ENCODE measurements at regions not wholly inside any gene's neighbourhood (a gene's known extent, or its start where the extent isn't known, plus 50 kb on each side); places are given as distances from the start of the nearest gene placed in this dataset.
"Not testable (repeated sequence)": the region's sequence is repeated elsewhere in the genome, so short reads cannot be mapped to it uniquely, and the experiment has no call there.

DNA sequence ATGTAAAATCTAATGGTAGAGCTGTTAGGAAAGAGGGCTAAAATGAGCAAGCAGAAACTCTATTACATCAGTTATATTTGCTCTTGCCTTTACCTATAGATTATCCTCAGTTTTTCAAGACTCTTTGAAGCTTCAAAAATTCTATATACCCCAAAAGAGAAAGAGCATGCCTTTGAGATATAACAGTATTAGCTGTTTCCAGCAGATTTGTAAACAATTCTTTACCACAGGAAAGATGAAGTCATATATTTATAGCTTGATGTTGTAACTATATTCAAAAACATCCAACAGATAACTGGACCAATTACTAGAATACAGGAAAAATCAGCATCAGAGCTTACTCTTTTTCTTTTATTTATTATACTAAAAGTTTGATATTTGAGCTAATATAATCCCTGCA is 416.2 kb upstream of the TPK1 start:
- DNase-seq, result no peak

DNA sequence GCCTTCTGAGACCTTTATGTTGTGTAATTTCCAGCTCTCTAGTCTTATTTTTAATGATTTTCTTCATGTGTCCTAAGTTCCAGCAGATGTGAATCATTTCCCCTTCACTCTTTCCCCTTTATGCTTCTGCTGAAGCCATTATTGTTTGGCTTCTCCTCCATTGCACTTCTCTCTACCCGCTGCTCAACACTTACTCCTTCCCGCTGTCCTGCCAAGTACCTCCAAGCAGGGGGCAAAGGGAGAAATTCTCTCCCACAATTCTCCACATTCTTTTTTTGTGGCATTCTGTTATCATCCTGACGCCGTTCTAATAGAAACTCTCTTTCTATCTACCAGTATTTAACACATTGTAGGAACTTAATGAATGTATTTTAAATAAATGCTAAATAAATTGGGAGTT is 388.9 kb upstream of the TPK1 start:
- no peak for DNase-seq

DNA sequence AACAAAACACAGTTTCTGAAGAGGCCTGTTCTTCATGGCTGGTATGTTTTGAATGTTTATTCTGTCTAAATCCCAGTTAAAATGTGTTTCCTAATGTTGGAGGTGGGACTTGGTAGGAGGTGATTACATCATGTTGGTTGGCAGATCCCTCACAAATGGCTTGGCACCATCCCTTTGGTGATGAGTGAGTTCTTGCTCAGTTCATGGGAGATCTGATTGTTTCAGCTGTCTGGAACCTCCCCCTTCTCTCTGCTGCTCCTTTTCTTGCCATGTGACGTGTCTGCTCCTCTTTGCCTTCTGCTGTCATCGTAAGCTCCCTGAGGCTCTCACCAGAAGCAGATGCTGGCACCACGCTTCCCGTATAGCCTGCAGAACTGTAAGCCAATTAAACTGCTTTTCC is 383.6 kb upstream of the TPK1 start:
- DNase-seq, result no peak

DNA sequence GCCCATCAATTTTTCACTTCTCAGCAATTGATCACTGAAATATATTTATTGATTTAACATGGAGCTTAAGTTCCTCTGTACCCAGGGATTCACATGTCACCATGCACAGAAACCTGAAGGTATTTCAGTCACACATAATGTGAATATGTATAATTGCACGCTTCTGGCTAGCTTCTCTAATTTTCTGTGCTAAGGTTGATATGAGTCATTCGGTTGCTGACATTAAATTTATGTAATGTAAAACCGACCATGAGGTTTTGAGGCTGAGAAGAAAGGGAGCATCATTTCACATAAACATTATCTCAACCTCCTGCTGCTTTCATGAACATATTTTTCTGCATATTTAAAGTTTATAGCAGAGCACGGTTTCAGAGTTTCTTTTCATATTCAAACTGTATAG is 381.0 kb upstream of the TPK1 start:
- DNase-seq, result no peak

DNA sequence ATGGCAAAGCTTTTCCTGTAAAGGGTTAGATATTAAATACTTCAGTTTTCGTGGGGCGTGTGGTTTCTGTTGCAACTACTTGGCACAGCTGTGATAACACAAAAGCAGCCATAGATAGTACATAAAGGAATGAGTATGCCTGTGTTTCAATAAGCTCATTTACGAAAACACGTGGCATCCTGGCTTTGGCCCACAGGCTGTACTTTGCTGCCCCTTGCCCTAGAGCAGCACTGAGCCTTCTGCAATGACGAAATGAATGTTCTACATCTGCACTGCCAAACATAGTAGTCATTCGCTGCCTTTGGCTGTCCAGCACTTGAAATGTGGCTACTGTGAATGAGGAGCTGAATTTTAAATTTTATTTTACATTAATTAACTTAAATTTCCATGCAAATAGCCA is 376.2 kb upstream of the TPK1 start:
- DNase-seq, result no peak

DNA sequence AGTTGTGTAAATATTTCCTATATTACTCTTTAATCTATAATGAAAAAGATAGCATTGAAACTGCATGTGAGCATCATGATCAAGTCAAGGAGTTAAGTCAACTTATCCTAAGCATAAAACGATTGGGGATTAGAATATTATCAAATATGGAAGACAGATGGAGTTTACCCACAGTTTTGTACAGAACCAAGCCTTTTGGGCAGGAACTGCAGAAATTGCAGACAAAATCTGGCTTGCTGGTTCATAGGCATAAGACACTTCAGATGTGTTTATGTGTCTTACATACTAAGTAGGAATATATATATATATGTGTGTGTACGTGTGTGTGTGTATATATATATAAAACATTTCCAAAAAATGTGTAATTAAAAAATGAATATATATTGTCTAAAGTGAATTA is 375.4 kb upstream of the TPK1 start:
- no peak for DNase-seq

DNA sequence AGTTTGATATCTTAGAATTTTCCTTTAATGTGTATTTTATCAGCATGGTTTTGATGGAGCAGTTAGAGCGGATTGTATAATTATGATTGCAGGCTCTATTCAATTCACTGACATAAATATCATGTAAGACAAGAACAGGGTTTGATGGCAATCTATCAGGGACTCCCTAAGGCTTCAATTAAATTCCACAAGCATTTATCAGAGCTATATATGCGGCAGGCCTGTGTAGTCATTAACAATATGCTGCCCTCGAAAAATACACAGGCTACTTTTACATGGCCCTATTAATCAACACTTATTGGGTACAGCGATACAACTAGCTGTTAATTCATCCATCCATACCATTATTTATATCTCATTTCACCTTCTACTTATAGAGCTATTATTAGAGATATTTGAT is 358.1 kb upstream of the TPK1 start:
- DNase-seq, result no peak

DNA sequence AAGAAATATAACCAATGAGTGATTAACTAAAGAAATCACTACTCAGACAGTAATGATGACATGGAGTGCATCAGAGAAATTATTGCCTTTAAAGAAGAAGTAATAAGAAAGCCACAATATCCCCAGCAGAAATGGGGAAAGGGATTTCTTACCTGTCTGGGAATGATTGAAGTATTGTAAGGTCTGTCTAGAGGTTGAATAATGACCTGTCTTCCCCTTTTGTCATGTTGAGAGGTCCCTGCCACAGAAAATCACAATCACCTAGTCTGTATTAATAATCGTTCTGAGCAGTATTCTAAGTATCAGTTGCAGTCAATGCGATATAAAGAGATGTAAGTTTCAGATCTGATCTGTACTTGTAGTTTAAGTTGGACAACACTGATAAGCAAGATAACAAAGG is 349.1 kb upstream of the TPK1 start:
- DNase-seq, result no peak

GRCh38 chr7:145183069-145183468 is 347.2 kb upstream of the TPK1 start:
- no peak for DNase-seq

DNA sequence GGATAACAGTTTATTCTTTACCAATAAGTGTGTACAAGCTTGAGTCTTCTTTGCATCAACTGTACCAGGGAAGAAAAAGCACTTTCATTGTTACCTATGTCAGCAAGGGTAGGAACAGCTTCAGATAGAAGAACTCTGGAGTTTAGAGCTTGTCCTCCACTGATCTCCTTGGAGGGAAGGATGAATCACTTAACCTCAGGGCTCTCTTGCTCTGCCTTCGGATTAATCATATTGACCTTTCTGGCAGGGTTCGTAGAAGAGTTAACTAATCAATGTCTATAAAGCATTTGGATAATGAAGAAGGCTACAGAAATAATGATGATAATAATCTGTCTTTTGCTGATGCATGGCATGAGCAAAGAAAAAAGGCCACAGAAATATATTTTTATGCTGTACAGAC is 339.5 kb upstream of the TPK1 start:
- DNase-seq, result no peak

DNA sequence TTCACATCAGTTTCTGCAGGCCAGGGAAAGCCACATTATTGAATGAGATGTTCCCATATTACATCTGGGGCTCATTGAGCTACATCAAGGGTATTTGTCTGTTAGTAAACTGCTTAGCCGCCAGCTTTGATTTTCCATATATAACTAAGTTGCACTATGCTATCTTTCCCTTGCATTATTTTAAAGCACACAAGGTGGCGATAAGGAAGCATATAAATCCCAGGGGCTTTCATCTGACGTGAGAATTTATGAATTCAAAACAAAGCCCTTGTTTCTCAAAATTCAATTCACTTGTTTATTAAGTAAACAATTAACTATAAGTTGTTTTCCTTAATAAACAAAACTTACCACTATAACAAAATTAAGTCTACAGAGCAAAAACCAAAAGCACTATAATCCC is 334.1 kb upstream of the TPK1 start:
- DNase-seq, result no peak

GRCh38 chr7:145168879-145169278 is 333.0 kb upstream of the TPK1 start:
- DNase-seq, result no peak

- DNase-seq, result no peak
These were observed 332.6 kb upstream of the TPK1 start for GRCh38 chr7:145168427-145168826.

- DNase-seq, result no peak
These were observed 321.0 kb upstream of the TPK1 start for GRCh38 chr7:145156834-145157233.

GRCh38 chr7:145152589-145152988 is 316.7 kb upstream of the TPK1 start:
- DNase-seq, result no peak

- no peak for DNase-seq
These were observed 315.8 kb upstream of the TPK1 start for GRCh38 chr7:145151676-145152075.

GRCh38 chr7:145147865-145148264 is 312.0 kb upstream of the TPK1 start:
- DNase-seq, result no peak

- no peak for DNase-seq
These were observed 307.8 kb upstream of the TPK1 start for GRCh38 chr7:145143685-145144084.

- no peak for DNase-seq
These were observed 298.5 kb upstream of the TPK1 start for GRCh38 chr7:145134377-145134776.

DNA sequence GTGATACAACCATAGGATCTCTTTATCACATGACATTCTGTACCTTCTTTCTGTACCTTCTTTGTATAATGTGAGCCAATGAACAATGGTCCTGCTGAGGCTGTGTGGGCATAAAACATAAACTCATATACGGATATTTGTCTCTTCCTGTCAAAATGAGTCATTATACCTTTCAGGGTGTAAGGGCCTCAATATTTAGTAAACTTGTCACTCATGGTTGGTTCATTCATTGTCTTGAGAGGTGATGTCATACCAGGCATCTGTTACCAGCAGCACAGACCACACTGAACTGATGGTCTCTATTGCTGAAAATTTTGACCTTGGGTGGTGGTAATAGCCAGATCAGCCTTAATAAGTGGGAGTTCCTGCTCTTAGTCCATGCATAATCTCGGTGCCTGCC is 287.6 kb upstream of the TPK1 start:
- no peak for DNase-seq

- no peak for DNase-seq
These were observed 270.1 kb upstream of the TPK1 start for GRCh38 chr7:145106001-145106400.

GRCh38 chr7:145105561-145105960 is 269.7 kb upstream of the TPK1 start:
- DNase-seq, result no peak

DNA sequence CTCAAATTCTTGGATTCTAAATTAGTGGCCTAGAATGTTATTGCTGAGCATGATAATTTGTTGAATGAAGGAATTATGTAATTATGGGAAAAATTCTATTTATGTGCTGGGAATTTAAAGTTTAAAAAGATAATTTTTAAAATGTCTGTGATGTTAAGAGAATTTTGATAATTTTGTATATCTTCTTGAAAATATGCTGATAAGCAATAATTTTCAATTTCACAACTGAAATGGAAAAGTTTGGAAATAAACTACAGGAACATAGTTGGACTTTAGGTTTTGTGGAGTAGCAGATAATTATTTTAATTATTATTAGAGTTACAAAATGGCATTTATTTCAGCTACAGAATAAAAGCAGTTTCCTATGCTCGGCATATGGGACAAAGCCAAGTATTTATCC is 268.5 kb upstream of the TPK1 start:
- no peak for DNase-seq

GRCh38 chr7:145102199-145102598 is 266.3 kb upstream of the TPK1 start:
- DNase-seq, result not testable (repeated sequence)

DNA sequence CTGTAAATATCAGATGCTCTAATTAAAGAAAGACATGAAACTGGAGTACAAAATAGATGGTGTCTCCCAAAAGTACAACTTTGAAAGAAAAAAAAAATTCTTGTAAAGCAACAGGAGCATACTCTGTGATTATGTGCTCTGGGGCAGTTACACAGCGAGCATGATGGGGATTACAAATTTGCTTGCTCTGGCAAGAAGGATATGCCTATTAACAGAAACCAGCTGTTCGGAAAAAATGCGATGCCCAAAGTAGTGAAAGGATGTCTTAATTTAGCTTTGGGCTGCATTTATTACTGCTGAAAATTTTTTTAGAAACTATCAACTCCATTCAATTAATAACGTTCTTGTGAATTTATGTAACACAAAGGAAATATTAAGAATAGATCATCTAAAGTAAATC is 256.9 kb upstream of the TPK1 start:
- DNase-seq, result no peak

DNA sequence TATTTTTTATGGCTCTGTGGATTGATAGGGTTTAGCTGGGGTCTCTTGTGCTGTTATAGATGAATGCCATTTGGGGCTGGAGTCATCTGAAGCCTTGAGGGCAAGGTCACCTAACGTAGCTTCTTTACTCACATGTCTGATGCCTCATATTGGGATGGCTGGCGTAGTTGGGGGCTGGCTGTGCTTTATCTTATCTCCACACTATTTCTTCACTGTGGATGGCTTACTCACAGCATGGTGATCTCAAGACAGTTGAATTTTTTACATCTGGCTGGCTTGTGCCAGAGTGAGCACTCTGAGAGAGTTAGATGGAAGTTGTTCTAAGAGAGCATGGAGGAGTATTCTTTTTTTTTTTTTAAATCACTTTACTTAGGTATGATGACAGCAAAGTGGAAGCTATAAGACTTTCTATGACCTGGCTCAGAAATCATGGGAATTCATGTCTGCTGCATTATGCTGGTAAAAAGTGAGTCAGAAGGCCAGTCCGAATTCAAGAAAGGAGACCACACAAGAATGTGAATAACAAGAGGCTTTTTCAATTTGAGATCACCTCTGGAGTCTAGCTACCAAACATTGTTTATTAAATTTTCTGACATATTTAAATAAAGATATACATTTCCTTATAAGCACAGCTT is 252.4 kb upstream of the TPK1 start:
- DNase-seq, result no peak

Data from activated CD4-positive, alpha-beta T cell treated with anti-CD3 and anti-CD28 coated beads for 48 hours (primary cell).